ENCODE measurements at regions not wholly inside any gene's neighbourhood (a gene's known extent, or its start where the extent isn't known, plus 50 kb on each side); places are given as distances from the start of the nearest gene placed in this dataset.

DNA sequence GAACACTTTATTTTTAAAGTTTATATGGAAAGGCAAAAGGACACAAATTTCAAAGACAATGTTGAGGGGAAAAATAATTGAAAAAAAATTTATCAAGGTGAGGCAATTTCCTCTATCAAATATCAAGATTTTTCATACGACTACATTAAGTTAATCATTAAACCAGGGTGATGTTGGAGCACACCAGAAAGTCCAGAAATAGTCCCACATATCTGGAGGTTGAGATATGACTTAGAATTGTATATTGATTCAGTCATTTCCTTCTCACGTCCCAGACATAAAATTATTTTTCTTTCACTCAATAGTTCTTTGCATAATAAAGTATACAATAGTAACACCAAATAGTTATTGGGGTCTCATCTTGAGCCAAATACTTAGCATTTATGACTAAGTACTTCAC lies 605.1 kb downstream of the NUP35 start:
- H3K27me3 ChIP-seq (ENCODE audit: control insufficient read depth, insufficient read depth, low read length), result no peaks in the 10 kb centered on the region
- H3K4me3 ChIP-seq (ENCODE audit: low read length in 3 of 3), result no peak overlapping the region
- intact Hi-C loops (cut with DNase I), result no loop called here
- H3K4me1 ChIP-seq (ENCODE audit: control insufficient read depth in 2 of 3, insufficient read depth in 2 of 3, low read depth in 1 of 3, low read length in 3 of 3), result no peaks in the 10 kb centered on the region
- no peak overlapping the region for H3K27ac ChIP-seq (ENCODE audit: low read depth in 2 of 2, low read length in 2 of 2)
- no peak overlapping the region for H3K9ac ChIP-seq (ENCODE audit: low read length in 3 of 3)
- FAIRE-seq, result no peak
- no peak for DNase-seq
- H3K36me3 ChIP-seq (ENCODE audit: control insufficient read depth in 2 of 3, insufficient read depth in 3 of 3, low read length in 3 of 3), result no peaks in the 10 kb centered on the region
- no peak for TF ChIP-seq CTCF (IDR thresholded peaks at IDR 0.05; ENCODE audit: borderline replicate concordance, extremely low read depth, insufficient read depth)
- H3K9me3 ChIP-seq (ENCODE audit: control insufficient read depth in 2 of 3, insufficient read depth in 1 of 3, low read length in 3 of 3), result no peaks in the 10 kb centered on the region

- Histone ChIP-seq H3K4me1 (ENCODE audit: control insufficient read depth in 2 of 3, insufficient read depth in 2 of 3, low read depth in 1 of 3, low read length in 3 of 3) (no peaks in the 10 kb centered on the region), H3K27me3 (ENCODE audit: control insufficient read depth, insufficient read depth, low read length) (no peaks in the 10 kb centered on the region), H3K4me3 (ENCODE audit: low read length in 3 of 3) (no peak overlapping the region), H3K9me3 (ENCODE audit: control insufficient read depth in 2 of 3, insufficient read depth in 1 of 3, low read length in 3 of 3) (no peaks in the 10 kb centered on the region), H3K27ac (ENCODE audit: low read depth in 2 of 2, low read length in 2 of 2) (no peak overlapping the region), H3K9ac (ENCODE audit: low read length in 3 of 3) (no peak overlapping the region), H3K36me3 (ENCODE audit: control insufficient read depth in 2 of 3, insufficient read depth in 3 of 3, low read length in 3 of 3) (no peaks in the 10 kb centered on the region)
- DNase-seq (no peak), FAIRE-seq (no peak)
- no peak for TF ChIP-seq CTCF (IDR thresholded peaks at IDR 0.05; ENCODE audit: borderline replicate concordance, extremely low read depth, insufficient read depth)
- intact Hi-C loops (cut with DNase I), result no loop called here
Observed at GRCh38 chr2:183740241-183740640, 616.0 kb downstream of the NUP35 start.

- no peak for DNase-seq
- Histone ChIP-seq H3K9me3 (ENCODE audit: control insufficient read depth in 2 of 3, insufficient read depth in 1 of 3, low read length in 3 of 3) (no peaks in the 10 kb centered on the region), H3K9ac (ENCODE audit: low read length in 3 of 3) (no peak overlapping the region), H3K4me3 (ENCODE audit: low read length in 3 of 3) (no peak overlapping the region), H3K36me3 (ENCODE audit: control insufficient read depth in 2 of 3, insufficient read depth in 3 of 3, low read length in 3 of 3) (no peaks in the 10 kb centered on the region), H3K4me1 (ENCODE audit: control insufficient read depth in 2 of 3, insufficient read depth in 2 of 3, low read depth in 1 of 3, low read length in 3 of 3) (no peaks in the 10 kb centered on the region), H3K27me3 (ENCODE audit: control insufficient read depth, insufficient read depth, low read length) (no peaks in the 10 kb centered on the region), H3K27ac (ENCODE audit: low read depth in 2 of 2, low read length in 2 of 2) (no peak overlapping the region)
- TF ChIP-seq CTCF (IDR thresholded peaks at IDR 0.05; ENCODE audit: borderline replicate concordance, extremely low read depth, insufficient read depth), result no peak
- FAIRE-seq, result no peak
- intact Hi-C loops (cut with DNase I), result no loop called here
Observed at GRCh38 chr2:183752571-183752970, 628.3 kb downstream of the NUP35 start.

GRCh38 chr2:183759033-183759432 lies 634.8 kb downstream of the NUP35 start:
- no peak for FAIRE-seq
- no peak for DNase-seq
- H3K36me3 ChIP-seq (ENCODE audit: control insufficient read depth in 2 of 3, insufficient read depth in 3 of 3, low read length in 3 of 3), result no peaks in the 10 kb centered on the region

More at GRCh38 chr2:183759033-183759432, 634.8 kb downstream of the NUP35 start:
- Histone ChIP-seq H3K4me3 (ENCODE audit: low read length in 3 of 3) (no peak overlapping the region), H3K4me1 (ENCODE audit: control insufficient read depth in 2 of 3, insufficient read depth in 2 of 3, low read depth in 1 of 3, low read length in 3 of 3) (no peaks in the 10 kb centered on the region), H3K9me3 (ENCODE audit: control insufficient read depth in 2 of 3, insufficient read depth in 1 of 3, low read length in 3 of 3) (no peaks in the 10 kb centered on the region), H3K27ac (ENCODE audit: low read depth in 2 of 2, low read length in 2 of 2) (no peak overlapping the region), H3K27me3 (ENCODE audit: control insufficient read depth, insufficient read depth, low read length) (no peaks in the 10 kb centered on the region), H3K9ac (ENCODE audit: low read length in 3 of 3) (no peak overlapping the region)
- TF ChIP-seq CTCF (IDR thresholded peaks at IDR 0.05; ENCODE audit: borderline replicate concordance, extremely low read depth, insufficient read depth), result no peak
- intact Hi-C loops (cut with DNase I), result no loop called here
